ENCODE measurements at regions not wholly inside any gene's neighbourhood (a gene's known extent, or its start where the extent isn't known, plus 50 kb on each side); places are given as distances from the start of the nearest gene placed in this dataset.

DNA sequence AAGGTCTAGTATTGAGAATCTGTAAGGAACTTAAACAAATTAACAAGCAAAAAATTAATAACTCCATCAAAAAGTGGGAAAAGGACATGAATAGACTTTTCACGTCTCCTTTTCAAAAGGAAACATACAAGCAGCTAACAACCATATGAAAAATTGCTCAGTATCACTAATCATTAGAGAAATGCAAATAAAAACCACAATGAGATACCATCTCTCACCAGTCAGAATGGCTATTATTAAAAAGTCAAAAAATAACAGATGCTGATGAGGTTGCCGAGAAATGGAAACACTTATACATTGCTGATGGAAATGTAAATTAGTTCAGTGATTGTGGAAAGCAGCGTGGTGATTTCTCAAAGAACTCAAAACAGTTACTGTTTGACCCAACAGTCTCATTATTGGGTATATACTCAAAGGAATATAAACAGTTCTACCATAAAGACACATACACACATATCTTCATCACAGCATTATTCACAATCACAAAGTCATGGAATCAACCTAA is 410.4 kb upstream of the SMIM31 start:
- TF ChIP-seq MAX (IDR thresholded peaks at IDR 0.05) (no peak), EZH2 (IDR thresholded peaks at IDR 0.05; ENCODE audit: low read depth, low read length, severe bottlenecking) (no peak)
- TF ChIP-seq, protein P1, sequence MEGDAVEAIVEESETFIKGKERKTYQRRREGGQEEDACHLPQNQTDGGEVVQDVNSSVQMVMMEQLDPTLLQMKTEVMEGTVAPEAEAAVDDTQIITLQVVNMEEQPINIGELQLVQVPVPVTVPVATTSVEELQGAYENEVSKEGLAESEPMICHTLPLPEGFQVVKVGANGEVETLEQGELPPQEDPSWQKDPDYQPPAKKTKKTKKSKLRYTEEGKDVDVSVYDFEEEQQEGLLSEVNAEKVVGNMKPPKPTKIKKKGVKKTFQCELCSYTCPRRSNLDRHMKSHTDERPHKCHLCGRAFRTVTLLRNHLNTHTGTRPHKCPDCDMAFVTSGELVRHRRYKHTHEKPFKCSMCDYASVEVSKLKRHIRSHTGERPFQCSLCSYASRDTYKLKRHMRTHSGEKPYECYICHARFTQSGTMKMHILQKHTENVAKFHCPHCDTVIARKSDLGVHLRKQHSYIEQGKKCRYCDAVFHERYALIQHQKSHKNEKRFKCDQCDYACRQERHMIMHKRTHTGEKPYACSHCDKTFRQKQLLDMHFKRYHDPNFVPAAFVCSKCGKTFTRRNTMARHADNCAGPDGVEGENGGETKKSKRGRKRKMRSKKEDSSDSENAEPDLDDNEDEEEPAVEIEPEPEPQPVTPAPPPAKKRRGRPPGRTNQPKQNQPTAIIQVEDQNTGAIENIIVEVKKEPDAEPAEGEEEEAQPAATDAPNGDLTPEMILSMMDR (IDR thresholded peaks at IDR 0.05; ENCODE audit: control extremely low read depth in 1 of 3, insufficient read depth in 1 of 3, low read depth in 1 of 3, low read length in 3 of 3) = no peak

Measured in H1 (cell line).